ENCODE measurements at regions not wholly inside any gene's neighbourhood (a gene's known extent, or its start where the extent isn't known, plus 50 kb on each side); places are given as distances from the start of the nearest gene placed in this dataset.
"Not testable (repeated sequence)": the region's sequence is repeated elsewhere in the genome, so short reads cannot be mapped to it uniquely, and the experiment has no call there.

- DNase-seq: no peak
Measured at GRCh38 chr4:4913628-4914027, 54.2 kb downstream of the MSX1 start.

- DNase-seq: no peak
Measured at GRCh38 chr4:4914059-4914820, 54.8 kb downstream of the MSX1 start.

GRCh38 chr4:4914965-4915845, 55.7 kb downstream of the MSX1 start:
- DNase-seq: no peak

- no peak for DNase-seq
Measured at GRCh38 chr4:4918067-4918466, 58.6 kb downstream of the MSX1 start.

- DNase-seq: no peak
Measured at GRCh38 chr4:4919927-4920326, 60.5 kb downstream of the MSX1 start.

GRCh38 chr4:4921077-4921476, 61.6 kb downstream of the MSX1 start:
- DNase-seq: no peak

- DNase-seq: no peak
Measured at GRCh38 chr4:4922441-4922840, 63.0 kb downstream of the MSX1 start.

GRCh38 chr4:4923201-4923600, 63.7 kb downstream of the MSX1 start:
- no peak for DNase-seq

GRCh38 chr4:4930677-4931076, 71.2 kb downstream of the MSX1 start:
- DNase-seq: no peak

GRCh38 chr4:4935974-4936373, 76.5 kb downstream of the MSX1 start:
- no peak for DNase-seq

GRCh38 chr4:4937926-4938325, 78.5 kb downstream of the MSX1 start:
- DNase-seq: no peak

GRCh38 chr4:4941751-4942150, 77.5 kb downstream of the CYTL1 start:
- no peak for DNase-seq

GRCh38 chr4:4942658-4943057, 76.6 kb downstream of the CYTL1 start:
- no peak for DNase-seq

GRCh38 chr4:4945021-4945420, 74.2 kb downstream of the CYTL1 start:
- no peak for DNase-seq

- no peak for DNase-seq
Measured at GRCh38 chr4:4945829-4946228, 73.4 kb downstream of the CYTL1 start.

- DNase-seq: no peak
Measured at GRCh38 chr4:4946416-4946815, 72.8 kb downstream of the CYTL1 start.

GRCh38 chr4:4947721-4948120, 71.5 kb downstream of the CYTL1 start:
- no peak for DNase-seq

GRCh38 chr4:4948370-4948769, 70.9 kb downstream of the CYTL1 start:
- DNase-seq: no peak

GRCh38 chr4:4950561-4951290, 68.5 kb downstream of the CYTL1 start:
- peak in 49 of 56 donors; percentile 5 to 89 (median 43) for DNase-seq

- no peak for DNase-seq
Measured at GRCh38 chr4:4952273-4952672, 67.0 kb downstream of the CYTL1 start.

- not testable (repeated sequence) for DNase-seq
Measured at GRCh38 chr4:4959344-4960074, 59.7 kb downstream of the CYTL1 start.

All from nucleus accumbens (tissue), 56 donors.